Mucosa of rectum (tissue), 2 donors: ENCODE measurements at regions not wholly inside any gene's neighbourhood (a gene's known extent, or its start where the extent isn't known, plus 50 kb on each side); places are given as distances from the start of the nearest gene placed in this dataset.

Source experiments
- H3K27ac ChIP-seq, 2 donors: one replicate each; pipeline ENCODE4 v1.7.0; 2013; ENCODE audit warnings: inconsistent platforms in 2 of 2, low read depth in 2 of 2, low read length in 2 of 2
- H3K27me3 ChIP-seq, 2 donors: one replicate each; pipeline ENCODE4 v1.7.0; 2013; ENCODE audit warnings: low read length in 2 of 2; ENCODE audit not compliant: control insufficient read depth in 2 of 2, insufficient read depth in 2 of 2
- H3K36me3 ChIP-seq, 2 donors: one replicate each; pipeline ENCODE4 v1.7.0; 2013; ENCODE audit warnings: low read length in 2 of 2; ENCODE audit not compliant: control insufficient read depth in 2 of 2, insufficient read depth in 2 of 2
- H3K4me1 ChIP-seq, 2 donors: one replicate each; pipeline ENCODE4 v1.7.0; 2013; ENCODE audit warnings: low read length in 2 of 2, mild to moderate bottlenecking in 1 of 2; ENCODE audit not compliant: control insufficient read depth in 2 of 2, insufficient read depth in 2 of 2
- H3K4me3 ChIP-seq, 2 donors: one replicate each; pipeline ENCODE4 v1.7.0; 2013; ENCODE audit warnings: low read length in 2 of 2
- H3K9ac ChIP-seq, 2 donors: one replicate each; pipeline ENCODE4 v1.7.0; 2013; ENCODE audit warnings: low read length in 2 of 2, low read depth in 1 of 2, mild to moderate bottlenecking in 1 of 2
- H3K9me3 ChIP-seq, 2 donors: one replicate each; pipeline ENCODE4 v1.7.0; 2013; ENCODE audit warnings: low read length in 2 of 2; ENCODE audit not compliant: control insufficient read depth in 2 of 2
- donor health status: healthy.
- donor health status: Normal muscosa, but diverticular disease.

DNA sequence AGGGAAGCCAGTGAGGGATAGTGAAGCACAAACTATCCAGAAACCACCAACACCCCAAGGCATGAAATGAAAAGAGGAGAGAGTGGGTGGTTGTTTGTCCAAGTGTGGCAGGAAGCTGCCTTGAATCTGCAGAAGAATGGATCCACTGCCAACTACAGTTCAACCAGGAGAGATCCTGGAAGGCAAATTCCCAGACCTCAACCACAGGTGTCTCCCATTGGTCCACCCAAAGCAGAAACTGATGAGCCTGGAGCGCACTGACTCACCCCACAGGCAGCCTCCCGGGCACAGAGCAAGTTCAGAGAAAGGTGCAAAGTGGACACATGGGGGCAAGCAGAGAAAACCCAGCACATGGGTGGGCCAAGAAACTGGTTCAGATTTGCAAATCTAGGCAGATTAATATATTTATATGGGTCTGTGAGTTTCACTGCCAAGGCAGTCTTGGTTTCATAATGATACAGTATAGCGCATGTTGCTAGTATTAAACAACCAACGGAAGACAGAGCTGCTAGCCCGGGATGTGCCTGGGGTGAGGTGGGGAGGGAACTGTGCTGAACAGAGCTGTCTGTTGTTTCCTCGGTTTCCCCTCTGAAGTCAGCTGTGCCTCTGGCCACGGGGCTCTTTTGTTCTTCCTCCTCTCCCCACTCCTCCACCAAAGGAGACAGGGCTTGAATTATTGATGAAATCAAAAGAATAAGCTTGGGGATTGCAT, 416.2 kb upstream of the CCDC196 start:
- Histone ChIP-seq H3K27ac (no peak overlapping the region), H3K4me1 (no peaks in the 10 kb centered on the region), H3K4me3 (no peak overlapping the region), H3K9ac (no peak overlapping the region), H3K9me3 (no peaks in the 10 kb centered on the region), H3K36me3 (no peaks in the 10 kb centered on the region), H3K27me3 (no peaks in the 10 kb centered on the region)

DNA sequence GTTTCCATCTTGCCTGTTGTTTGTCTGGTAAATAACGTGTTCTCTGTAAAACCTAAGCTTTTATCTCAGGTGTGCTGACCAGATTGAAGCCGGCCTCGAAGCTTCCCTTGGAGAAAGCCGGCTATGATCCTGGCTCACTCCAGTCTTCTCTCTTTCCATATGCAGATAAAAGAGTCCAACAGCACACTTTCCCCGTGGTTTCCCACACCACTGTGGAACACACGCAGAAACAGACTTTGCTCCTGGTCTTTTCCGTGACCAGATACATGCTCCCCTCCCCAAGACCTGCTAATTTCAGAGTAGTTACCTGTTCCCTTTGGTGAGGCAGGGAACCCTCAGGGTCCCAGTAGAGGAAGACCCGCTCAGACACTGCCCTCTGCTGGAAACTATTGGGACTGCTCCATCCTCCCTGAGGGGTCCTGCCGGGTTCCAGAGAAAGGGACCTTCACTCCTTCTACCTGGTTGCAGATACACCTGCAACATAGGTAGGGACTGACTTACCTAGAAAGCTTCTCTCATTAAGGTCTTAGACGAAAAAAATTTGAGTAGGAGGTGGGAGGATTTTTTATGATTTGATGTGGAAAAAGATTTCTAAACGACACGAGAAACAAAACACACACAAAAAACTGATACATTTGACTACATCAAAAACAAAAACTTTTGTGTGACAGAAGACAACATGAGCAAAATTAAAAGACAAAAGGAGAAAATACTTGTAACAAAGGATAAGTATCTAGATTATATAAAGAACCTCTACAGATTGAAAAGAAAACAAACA, 415.4 kb upstream of the CCDC196 start:
- Histone ChIP-seq H3K4me1 (no peaks in the 10 kb centered on the region), H3K4me3 (no peak overlapping the region), H3K27ac (no peak overlapping the region), H3K27me3 (no peaks in the 10 kb centered on the region), H3K9ac (no peak overlapping the region), H3K36me3 (no peaks in the 10 kb centered on the region), H3K9me3 (no peaks in the 10 kb centered on the region)

DNA sequence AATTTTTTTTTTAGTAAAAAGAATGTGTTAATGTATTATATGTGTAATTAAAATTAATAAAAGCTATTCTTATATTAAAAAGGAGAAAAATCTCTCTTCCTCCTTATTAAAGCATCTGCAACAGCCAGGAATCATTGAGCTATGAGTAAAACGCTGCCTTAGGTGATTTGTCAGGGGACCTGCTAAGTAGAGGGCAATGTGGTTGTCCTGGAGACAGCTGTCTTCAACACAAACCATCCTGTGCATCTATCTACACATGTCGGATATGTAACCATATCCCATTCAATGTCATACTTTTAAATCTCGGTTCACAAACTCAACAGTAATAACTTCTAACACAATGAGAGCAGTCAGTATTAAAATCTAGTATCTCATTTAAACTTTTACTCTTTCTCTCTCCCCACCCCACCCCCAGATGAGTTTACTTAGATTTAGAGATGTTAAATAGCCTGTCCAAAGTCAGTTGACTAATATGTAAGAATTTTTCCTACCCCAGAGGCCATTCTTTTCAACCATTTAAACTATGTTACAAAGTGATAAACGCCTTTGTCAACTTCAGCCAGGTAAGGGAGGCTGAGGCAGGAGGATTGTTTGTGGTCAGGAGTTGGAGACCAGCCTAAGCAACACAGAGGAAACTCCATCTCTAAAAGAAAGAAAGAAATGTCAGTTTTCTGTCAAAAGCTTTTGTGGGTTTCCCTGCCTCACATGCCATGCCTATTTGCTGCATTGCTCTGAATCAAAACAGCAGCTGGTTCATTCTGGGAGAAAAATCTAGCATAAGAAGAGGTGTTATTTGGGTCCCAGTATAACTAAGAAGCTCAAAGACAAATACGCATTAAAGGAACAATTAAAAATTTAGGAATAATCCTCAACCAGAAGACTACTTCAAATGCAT, 413.7 kb upstream of the CCDC196 start:
- Histone ChIP-seq H3K27me3 (no peaks in the 10 kb centered on the region), H3K9ac (no peak overlapping the region)

GRCh38 chr14:66074537-66074936, 411.6 kb upstream of the CCDC196 start:
- H3K9ac ChIP-seq, result no peak overlapping the region

More for the DNA sequence above, 413.7 kb upstream of the CCDC196 start:
- no peak overlapping the region for H3K4me3 ChIP-seq
- H3K9me3 ChIP-seq, result no peaks in the 10 kb centered on the region
- H3K27ac ChIP-seq, result no peak overlapping the region
- H3K4me1 ChIP-seq, result no peaks in the 10 kb centered on the region
- no peaks in the 10 kb centered on the region for H3K36me3 ChIP-seq

DNA sequence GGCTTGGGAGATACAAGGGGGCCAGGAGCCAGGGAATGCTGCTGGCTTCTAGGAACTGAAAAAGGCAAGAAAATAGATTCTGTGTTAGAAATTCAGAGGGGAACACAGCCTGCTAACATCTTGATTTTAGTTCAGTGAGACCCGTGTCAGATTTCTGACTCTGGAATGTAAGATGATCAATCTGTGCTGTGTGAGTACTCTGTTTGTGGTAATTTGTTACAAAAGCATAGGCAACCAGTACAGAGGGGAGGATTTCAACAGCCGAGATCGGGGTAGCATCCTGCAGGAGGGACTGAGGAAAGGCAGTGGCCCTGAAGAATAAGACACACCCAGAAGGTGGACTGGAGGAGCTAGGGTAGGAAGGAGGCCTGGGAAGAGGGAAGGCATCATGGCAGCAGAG, 410.0 kb upstream of the CCDC196 start:
- Histone ChIP-seq H3K4me3 (no peak overlapping the region), H3K4me1 (no peaks in the 10 kb centered on the region), H3K27ac (no peak overlapping the region), H3K9ac (no peak overlapping the region), H3K36me3 (no peaks in the 10 kb centered on the region), H3K27me3 (no peaks in the 10 kb centered on the region), H3K9me3 (no peaks in the 10 kb centered on the region)

More at GRCh38 chr14:66074537-66074936, 411.6 kb upstream of the CCDC196 start:
- Histone ChIP-seq H3K36me3 (no peaks in the 10 kb centered on the region), H3K27ac (no peak overlapping the region), H3K4me1 (no peaks in the 10 kb centered on the region), H3K4me3 (no peak overlapping the region), H3K9me3 (no peaks in the 10 kb centered on the region), H3K27me3 (no peaks in the 10 kb centered on the region)

- no peaks in the 10 kb centered on the region for H3K27me3 ChIP-seq
- no peaks in the 10 kb centered on the region for H3K36me3 ChIP-seq
- H3K9me3 ChIP-seq, result no peaks in the 10 kb centered on the region
- H3K4me1 ChIP-seq, result no peaks in the 10 kb centered on the region
- no peak overlapping the region for H3K9ac ChIP-seq
- no peak overlapping the region for H3K4me3 ChIP-seq
- H3K27ac ChIP-seq, result no peak overlapping the region
These were observed 408.2 kb upstream of the CCDC196 start for GRCh38 chr14:66078006-66078405.

- no peaks in the 10 kb centered on the region for H3K4me1 ChIP-seq
- no peaks in the 10 kb centered on the region for H3K27me3 ChIP-seq
- no peak overlapping the region for H3K9ac ChIP-seq
- no peak overlapping the region for H3K4me3 ChIP-seq
- no peaks in the 10 kb centered on the region for H3K9me3 ChIP-seq
- no peaks in the 10 kb centered on the region for H3K36me3 ChIP-seq
- no peak overlapping the region for H3K27ac ChIP-seq
These were observed 404.4 kb upstream of the CCDC196 start for GRCh38 chr14:66081594-66082376.

DNA sequence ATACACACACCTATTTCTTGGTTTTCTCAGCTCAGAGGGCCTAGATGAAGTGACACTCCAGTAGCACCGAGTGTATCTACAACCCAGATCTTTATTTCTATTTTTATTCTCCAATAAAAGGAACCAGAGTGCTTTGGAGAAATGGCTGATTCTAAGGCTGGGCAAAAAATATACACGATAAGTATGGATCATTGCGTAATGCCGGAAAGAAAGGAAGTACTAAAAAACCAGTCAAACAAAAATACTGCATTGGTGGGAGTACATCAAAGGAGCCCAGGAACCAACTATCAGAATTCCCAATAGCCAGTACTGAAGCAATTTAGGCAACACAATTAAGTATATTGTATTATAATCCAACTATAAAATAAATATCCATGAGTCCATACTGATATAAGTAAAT, 400.9 kb upstream of the CCDC196 start:
- no peaks in the 10 kb centered on the region for H3K36me3 ChIP-seq
- H3K9me3 ChIP-seq, result no peaks in the 10 kb centered on the region
- no peaks in the 10 kb centered on the region for H3K27me3 ChIP-seq
- H3K4me3 ChIP-seq, result no peak overlapping the region
- no peak overlapping the region for H3K27ac ChIP-seq
- no peak overlapping the region for H3K9ac ChIP-seq
- no peaks in the 10 kb centered on the region for H3K4me1 ChIP-seq

GRCh38 chr14:66085665-66086064, 400.5 kb upstream of the CCDC196 start:
- Histone ChIP-seq H3K9ac (no peak overlapping the region), H3K4me3 (no peak overlapping the region), H3K27me3 (no peaks in the 10 kb centered on the region), H3K4me1 (no peaks in the 10 kb centered on the region), H3K36me3 (no peaks in the 10 kb centered on the region), H3K9me3 (no peaks in the 10 kb centered on the region), H3K27ac (no peak overlapping the region)
